GM19455 (cell line): ENCODE measurements at regions not wholly inside any gene's neighbourhood (a gene's known extent, or its start where the extent isn't known, plus 50 kb on each side); places are given as distances from the start of the nearest gene placed in this dataset.
"Not testable (repeated sequence)": the region's sequence is repeated elsewhere in the genome, so short reads cannot be mapped to it uniquely, and the experiment has no call there.

Source experiments
- ATAC-seq: cut with Tn5 transposase; IDR thresholded peaks from one replicate; pipeline ENCODE4 v1.9.1; 2021; ENCODE audit not compliant: unreplicated experiment

GRCh38 chr4:63315651-63316050 lies 1093.6 kb downstream of the TECRL start:
- ATAC-seq: no peak

GRCh38 chr4:63308697-63309096 lies 1100.6 kb downstream of the TECRL start:
- no peak for ATAC-seq

- no peak for ATAC-seq
Measured at GRCh38 chr4:63302792-63303191, 1106.5 kb downstream of the TECRL start.

- no peak for ATAC-seq
Measured at GRCh38 chr4:63302078-63302477, 1107.2 kb downstream of the TECRL start.

DNA sequence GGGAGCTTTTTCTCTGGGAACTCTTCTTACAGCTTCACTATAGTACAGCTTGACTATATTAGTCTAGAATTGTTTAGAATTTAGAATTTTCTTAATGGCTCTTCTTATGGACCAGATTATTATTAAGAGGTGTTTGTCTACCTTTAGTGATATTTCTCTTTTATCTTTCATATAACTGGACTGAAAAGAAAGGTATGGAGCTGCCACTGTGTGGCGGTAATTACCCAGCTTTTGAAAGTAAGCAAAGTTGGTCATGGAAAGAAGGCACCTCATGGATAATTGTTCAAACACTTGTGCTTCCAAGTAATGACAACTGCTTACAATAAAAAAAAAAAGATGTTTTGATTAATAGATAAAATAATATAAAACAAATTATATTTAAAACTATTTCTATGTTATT lies 1112.5 kb downstream of the TECRL start:
- no peak for ATAC-seq

GRCh38 chr4:63275491-63275890 lies 1133.8 kb downstream of the TECRL start:
- ATAC-seq: no peak

DNA sequence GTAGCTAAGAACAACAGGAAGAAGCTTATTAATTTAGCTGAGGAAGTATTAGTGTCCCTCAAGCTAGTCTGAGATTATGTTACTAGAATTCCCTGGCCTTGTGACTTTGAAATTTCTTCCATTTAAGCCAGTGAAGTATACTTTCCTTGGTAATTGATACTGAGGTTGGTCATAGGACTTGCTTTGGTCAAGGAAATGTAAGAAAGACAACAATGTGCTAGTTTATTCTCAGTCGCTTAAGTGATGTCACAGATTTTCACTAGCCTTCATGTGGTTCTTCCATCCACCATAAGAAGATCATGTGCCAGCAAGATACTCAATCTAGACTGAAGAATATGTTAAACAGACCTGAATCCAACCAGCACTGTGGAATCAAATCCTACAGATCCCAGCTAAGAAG lies 1140.1 kb downstream of the TECRL start:
- ATAC-seq: no peak

DNA sequence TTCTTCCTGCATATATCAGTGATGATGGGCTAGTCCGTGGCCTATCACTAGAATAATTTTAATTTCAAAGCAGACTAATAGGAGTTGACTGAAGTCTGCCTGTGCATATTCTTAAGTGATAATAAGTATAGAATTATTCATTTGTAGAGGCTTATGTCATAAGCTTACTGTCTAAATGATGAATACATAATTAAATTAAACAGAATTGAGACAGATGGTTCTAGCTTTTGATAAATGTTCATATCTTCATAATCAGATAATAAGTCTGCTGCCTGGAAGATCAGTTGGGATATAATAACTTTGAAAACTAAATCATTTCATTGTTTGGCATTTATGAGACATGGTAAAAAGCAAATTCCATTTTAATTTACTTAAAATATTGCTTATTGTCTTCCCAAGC lies 1175.6 kb downstream of the TECRL start:
- ATAC-seq: no peak

DNA sequence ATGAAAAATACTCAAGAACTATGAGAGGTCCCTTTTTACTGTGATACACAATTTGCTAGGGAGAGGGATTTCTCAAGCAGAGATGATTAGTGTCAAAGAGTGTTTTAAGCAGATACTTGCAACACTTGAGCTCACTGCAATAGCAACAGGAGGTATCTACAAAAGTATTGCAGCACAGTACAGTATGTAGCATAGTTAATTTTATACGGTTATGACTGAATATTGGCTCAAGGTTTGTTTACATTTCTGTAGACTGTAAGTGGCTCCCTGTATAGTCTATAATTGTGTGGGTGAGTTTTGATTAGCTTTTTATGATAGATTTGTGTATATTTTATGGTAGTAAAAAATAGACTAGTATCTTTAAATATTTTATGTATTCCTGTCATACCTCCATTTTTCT lies 1177.2 kb downstream of the TECRL start:
- ATAC-seq: no peak

- ATAC-seq: no peak
Measured at GRCh38 chr4:63226229-63226628, 1183.0 kb downstream of the TECRL start.

GRCh38 chr4:63222466-63222865 lies 1186.8 kb downstream of the TECRL start:
- ATAC-seq: no peak

DNA sequence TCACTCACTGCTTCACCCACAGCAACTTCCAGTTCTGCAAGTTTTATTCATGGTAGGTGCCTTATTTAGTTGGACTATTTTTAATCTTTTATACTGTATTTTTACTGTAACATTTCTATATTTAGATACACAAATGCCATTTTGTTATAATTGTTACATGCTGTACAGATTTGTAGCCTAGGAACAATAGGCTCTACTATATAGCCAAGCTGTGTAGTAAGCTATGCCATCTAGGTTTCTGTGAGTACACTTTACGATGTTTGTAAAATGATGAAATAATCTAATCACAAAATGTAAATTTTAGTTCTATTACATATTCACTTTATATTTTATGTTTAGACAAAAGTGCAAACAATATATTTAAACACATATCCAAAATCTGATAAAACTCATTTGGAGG lies 1187.8 kb downstream of the TECRL start:
- no peak for ATAC-seq

DNA sequence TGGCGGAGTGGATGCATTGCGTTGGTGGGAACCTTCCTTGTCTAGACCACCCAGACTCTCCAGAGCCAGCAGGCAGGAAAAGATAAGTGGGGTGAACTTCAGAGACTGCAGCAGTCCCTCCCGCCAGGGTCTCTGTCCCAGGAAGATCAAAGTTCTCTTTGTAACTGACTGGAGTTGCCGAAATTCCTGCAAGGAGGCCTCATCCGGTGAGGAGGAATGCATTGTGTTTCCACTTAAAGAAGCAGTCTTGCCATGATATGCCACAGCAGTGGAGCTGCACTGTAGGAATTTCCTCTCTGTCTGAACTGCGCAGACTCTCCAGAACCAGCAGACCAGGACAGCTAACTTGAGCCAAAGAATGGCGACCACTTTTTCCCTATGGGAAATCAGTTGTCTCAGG lies 1190.4 kb downstream of the TECRL start:
- no peak for ATAC-seq

- ATAC-seq: no peak
Measured at GRCh38 chr4:63214076-63214475, 1195.2 kb downstream of the TECRL start.

DNA sequence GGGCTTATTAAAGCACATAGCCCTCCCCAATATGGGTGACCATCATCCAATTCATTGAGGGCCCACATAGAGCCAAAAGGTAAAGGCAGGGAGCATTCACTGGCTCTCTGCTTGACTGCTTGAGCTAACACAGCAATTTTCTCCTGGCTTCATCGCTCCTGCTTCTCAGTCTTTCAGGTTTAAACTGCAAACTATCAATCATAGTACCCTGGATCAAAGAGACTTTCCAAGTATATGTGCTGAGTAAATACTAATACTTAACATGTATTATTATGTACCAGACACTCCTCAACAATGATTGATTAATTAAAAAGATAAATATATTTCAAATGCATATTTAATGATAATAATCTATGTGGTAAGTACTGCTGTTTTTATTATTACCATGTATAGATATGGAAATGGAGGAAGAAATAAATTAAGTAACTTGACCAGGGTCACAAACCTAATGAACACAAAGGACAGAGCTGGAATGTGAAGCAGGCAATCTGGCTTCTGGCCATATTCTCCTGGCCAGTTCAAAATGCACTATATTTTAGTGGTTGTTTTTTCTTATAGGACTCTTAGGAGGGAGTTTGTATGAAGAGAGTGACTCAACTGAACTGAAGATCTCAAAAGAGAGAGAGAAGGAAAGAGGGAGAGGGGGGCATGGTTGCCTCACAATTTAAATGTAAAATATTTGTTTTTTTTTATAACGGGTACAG lies 1197.3 kb downstream of the TECRL start:
- no peak for ATAC-seq

DNA sequence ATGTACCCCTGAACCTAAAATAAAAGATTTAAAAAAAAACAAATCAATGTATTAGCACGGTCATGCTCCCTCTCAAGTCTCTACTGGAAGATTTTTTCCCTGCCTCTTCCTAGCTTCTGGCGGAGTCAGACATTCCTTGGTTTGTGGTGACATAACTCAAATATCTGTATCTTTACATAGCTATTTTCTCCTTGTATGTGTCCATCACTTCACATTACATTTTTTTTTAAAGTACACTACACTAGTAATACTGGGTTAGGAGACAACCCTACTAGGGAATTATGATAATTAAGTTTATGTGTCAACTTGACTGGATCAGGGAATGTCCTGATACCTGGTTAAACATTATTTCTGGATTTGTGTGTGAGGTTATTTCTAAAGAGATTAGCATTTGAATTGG lies 1197.9 kb downstream of the TECRL start:
- ATAC-seq: no peak

DNA sequence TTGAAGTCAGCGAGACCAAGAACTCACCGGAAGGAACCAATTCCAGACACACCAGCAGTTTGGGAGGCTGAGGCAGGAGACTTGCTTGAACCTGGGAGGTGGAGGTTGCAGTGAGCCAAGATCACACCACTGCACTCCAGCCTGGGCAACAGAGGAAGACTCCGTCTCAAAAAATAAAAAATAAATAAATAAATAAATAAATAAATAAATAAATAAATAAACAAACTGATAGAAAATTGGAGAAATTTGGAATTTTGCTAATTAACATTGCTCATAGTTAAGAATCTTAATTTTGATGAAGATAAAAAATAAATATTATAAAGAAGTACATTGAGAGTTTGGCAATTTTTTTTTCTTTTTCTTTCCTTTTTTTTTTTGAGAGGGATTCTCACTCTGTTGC lies 1216.2 kb downstream of the TECRL start:
- not testable (repeated sequence) for ATAC-seq

GRCh38 chr4:63171341-63171740 lies 1237.9 kb downstream of the TECRL start:
- no peak for ATAC-seq

GRCh38 chr4:63170923-63171322 lies 1238.3 kb downstream of the TECRL start:
- ATAC-seq: no peak

DNA sequence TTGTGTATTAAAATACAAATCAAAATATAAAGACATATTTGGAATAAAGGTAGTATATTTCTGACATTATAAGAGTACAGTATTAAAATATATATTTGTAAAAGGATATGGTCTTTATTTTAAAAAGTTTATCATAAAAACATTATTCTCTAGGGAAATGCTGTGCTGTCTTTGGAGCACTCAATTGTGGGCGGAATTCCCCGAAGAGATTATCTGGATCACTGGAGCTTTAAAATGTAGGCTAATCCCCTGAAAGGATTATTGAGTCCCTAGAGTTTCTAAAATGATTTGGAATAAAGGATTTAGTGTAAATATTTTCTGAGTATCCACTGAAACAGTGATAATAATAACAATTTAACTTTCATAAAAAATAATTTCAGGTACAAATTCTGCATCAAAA lies 1239.4 kb downstream of the TECRL start:
- ATAC-seq: no peak

GRCh38 chr4:63155561-63155960 lies 1253.7 kb downstream of the TECRL start:
- ATAC-seq: no peak

- ATAC-seq: no peak
Measured at GRCh38 chr4:63123441-63123840, 1285.8 kb downstream of the TECRL start.

GRCh38 chr4:63122955-63123354 lies 1286.3 kb downstream of the TECRL start:
- no peak for ATAC-seq
